Cardiac muscle cell (in vitro differentiated cells and primary cell): ENCODE measurements at regions not wholly inside any gene's neighbourhood (a gene's known extent, or its start where the extent isn't known, plus 50 kb on each side); places are given as distances from the start of the nearest gene placed in this dataset.

Experiments used
- DNase-seq, 2 donors: peaks; one replicate each; pipeline versions ENCODE4 v3.0.0 to v3.0.0-alpha.2; 2010 to 2017; ENCODE audit warnings: low read depth in 1 of 2, low spot score in 1 of 2
- H3K27ac ChIP-seq: fragments of 200-600 bp; sonication (generic); 2 replicates; pipeline ENCODE4 v1.5.1; 2016
- H3K27me3 ChIP-seq: fragments of 200-600 bp; sonication (generic); 2 replicates; pipeline ENCODE4 v1.6.0; 2016; ENCODE audit warnings: control low read depth
- H3K36me3 ChIP-seq: fragments of 200-600 bp; sonication (generic); 2 replicates; pipeline ENCODE4 v1.5.1; 2016; ENCODE audit warnings: control low read depth
- H3K4me1 ChIP-seq: fragments of 200-600 bp; sonication (generic); 2 replicates; pipeline ENCODE4 v1.8.1; 2017; ENCODE audit warnings: low read depth, mild to moderate bottlenecking, mixed run types
- H3K4me3 ChIP-seq: fragments of 200-600 bp; sonication (generic); 2 replicates; pipeline ENCODE4 v1.5.1; 2016; ENCODE audit warnings: mild to moderate bottlenecking
- H3K9me3 ChIP-seq: fragments of 200-600 bp; sonication (generic); 2 replicates; pipeline ENCODE4 v1.5.1; 2017; ENCODE audit warnings: low read depth, mild to moderate bottlenecking, control low read depth
- TF ChIP-seq, protein P1 (sequence below): IDR thresholded peaks from 2 replicates; pipeline ENCODE4 v1.5.1; 2012; ENCODE audit warnings: low read depth, mild to moderate bottlenecking, low read length

DNA sequence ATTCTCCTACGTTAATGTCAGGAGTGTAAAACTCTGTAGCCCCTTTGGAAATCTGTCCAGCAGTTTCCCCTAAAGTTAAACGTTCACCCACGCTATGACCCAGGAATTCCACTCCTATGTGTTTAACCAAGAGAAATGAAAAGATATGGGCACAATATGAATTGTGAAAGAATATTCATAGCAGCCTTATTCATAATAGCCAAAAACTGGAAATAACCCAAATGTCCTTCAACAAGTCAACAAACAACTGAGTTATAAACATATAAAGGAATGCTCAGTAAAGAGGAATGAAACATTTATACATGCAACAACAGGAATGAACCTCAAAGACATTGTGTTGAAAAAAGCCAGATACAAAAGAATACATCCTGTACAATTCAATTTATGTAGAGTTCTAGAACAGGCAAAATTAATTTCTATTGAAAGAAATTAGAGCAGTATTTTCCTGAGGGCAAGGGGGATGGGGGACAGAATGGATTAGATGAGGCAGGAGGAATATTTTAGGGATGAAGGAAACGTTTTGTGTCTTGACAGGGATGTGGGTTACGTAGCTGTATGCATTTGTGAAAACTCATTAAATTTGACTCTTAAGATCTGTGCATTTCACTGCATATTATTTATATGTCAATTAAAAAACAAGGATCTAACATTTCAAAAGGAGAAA is 286.7 kb upstream of the CDH5 start:
- Histone ChIP-seq H3K27me3 (no peaks in the 10 kb centered on the region), H3K36me3 (no peaks in the 10 kb centered on the region), H3K27ac (no peak overlapping the region), H3K4me3 (no peak overlapping the region), H3K4me1 (peaks cover 12% of the 10 kb centered on the region), H3K9me3 (no peaks in the 10 kb centered on the region)
- TF ChIP-seq, protein P1, sequence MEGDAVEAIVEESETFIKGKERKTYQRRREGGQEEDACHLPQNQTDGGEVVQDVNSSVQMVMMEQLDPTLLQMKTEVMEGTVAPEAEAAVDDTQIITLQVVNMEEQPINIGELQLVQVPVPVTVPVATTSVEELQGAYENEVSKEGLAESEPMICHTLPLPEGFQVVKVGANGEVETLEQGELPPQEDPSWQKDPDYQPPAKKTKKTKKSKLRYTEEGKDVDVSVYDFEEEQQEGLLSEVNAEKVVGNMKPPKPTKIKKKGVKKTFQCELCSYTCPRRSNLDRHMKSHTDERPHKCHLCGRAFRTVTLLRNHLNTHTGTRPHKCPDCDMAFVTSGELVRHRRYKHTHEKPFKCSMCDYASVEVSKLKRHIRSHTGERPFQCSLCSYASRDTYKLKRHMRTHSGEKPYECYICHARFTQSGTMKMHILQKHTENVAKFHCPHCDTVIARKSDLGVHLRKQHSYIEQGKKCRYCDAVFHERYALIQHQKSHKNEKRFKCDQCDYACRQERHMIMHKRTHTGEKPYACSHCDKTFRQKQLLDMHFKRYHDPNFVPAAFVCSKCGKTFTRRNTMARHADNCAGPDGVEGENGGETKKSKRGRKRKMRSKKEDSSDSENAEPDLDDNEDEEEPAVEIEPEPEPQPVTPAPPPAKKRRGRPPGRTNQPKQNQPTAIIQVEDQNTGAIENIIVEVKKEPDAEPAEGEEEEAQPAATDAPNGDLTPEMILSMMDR = no peak
- peak in 1 of 2 donors; percentile 49 for DNase-seq

DNA sequence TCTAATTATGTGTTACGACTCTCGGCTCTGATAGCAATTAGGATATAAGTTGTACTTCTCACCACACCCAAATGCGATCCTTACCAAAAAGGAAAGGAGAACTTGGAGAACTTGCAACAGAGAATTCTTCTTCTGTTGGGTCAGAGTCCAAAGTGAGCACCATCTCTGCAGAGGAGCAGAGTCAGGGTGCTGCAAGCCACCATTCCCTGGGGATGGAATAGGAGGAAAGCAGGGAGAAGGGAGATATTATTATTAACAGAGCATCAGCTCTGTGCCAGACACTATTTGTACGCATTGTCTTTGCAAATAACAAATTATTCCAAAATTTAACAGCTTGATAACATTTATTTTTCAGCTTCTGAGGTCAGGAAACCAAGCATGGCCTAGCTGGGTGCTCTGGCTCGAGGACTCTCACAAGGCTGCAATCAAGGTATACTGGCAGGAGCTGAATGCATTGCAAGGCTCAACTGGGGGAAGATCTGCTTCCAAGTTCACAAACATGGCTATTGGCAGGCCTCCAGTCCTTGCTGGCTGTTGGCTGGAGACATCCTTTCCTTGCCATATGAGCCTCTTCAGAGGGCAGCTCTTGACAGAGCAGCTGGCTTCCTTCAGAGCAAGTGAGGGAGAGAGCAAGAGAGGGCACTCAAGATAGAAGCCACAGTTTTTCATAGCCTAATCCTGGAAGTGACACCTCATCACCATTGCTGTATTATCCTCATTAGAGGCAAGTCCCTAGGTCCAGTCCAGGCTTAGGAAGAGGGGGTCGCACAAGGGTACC is 296.2 kb upstream of the CDH5 start:
- Histone ChIP-seq H3K4me1 (peaks cover 9% of the 10 kb centered on the region), H3K36me3 (no peaks in the 10 kb centered on the region), H3K27me3 (no peaks in the 10 kb centered on the region), H3K9me3 (no peaks in the 10 kb centered on the region), H3K27ac (no peak overlapping the region), H3K4me3 (no peak overlapping the region)
- DNase-seq = peak; percentile 77 to 97
- TF ChIP-seq, protein P1 = no peak

GRCh38 chr16:66069587-66069986 is 296.9 kb upstream of the CDH5 start:
- TF ChIP-seq, protein P1 = no peak
- H3K27ac ChIP-seq = no peak overlapping the region
- H3K36me3 ChIP-seq = no peaks in the 10 kb centered on the region
- H3K27me3 ChIP-seq = no peaks in the 10 kb centered on the region
- H3K9me3 ChIP-seq = no peaks in the 10 kb centered on the region
- no peak overlapping the region for H3K4me3 ChIP-seq
- peaks cover 9% of the 10 kb centered on the region for H3K4me1 ChIP-seq
- no peak for DNase-seq

GRCh38 chr16:66066404-66066803 is 300.1 kb upstream of the CDH5 start:
- no peaks in the 10 kb centered on the region for H3K27me3 ChIP-seq
- H3K4me3 ChIP-seq = no peak overlapping the region
- H3K9me3 ChIP-seq = no peaks in the 10 kb centered on the region
- no peak for DNase-seq
- peaks cover 9% of the 10 kb centered on the region for H3K4me1 ChIP-seq
- TF ChIP-seq, protein P1 = no peak
- H3K36me3 ChIP-seq = no peaks in the 10 kb centered on the region
- no peak overlapping the region for H3K27ac ChIP-seq

DNA sequence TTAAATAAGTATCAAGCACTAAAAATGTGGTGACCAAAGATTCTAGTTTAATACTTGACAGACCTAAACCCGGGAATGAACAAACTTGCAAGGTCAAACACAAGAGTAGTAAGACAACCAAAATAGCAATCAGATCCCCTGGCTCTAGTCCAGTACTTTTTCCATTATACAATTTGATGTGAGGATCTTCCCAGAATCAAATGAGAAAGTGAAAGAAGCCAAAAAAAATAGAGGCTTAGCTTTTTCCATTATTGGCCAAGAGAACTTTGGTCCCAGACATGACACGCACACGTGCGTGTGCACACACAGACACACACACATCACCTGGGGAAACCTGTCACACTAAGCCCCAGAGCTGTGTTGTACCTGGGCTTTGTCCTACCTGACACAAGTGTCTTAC is 300.6 kb upstream of the CDH5 start:
- TF ChIP-seq, protein P1 = no peak
- Histone ChIP-seq H3K36me3 (no peaks in the 10 kb centered on the region), H3K4me3 (no peak overlapping the region), H3K9me3 (no peaks in the 10 kb centered on the region), H3K27me3 (no peaks in the 10 kb centered on the region), H3K4me1 (peaks cover 9% of the 10 kb centered on the region), H3K27ac (no peak overlapping the region)
- peak in 1 of 2 donors; percentile 21 for DNase-seq
